ENCODE measurements at regions not wholly inside any gene's neighbourhood (a gene's known extent, or its start where the extent isn't known, plus 50 kb on each side); places are given as distances from the start of the nearest gene placed in this dataset.
"Not testable (repeated sequence)": the region's sequence is repeated elsewhere in the genome, so short reads cannot be mapped to it uniquely, and the experiment has no call there.

GRCh38 chr13:82115391-82115790 is 1766.9 kb downstream of the SLITRK1 start:
- ATAC-seq (replicated peaks), result no peak
- H3K27me3 Mint-ChIP-seq, result no peaks in the 10 kb centered on the region
- peaks cover 8% of the 10 kb centered on the region for H3K9me3 Mint-ChIP-seq
- H3K4me1 Mint-ChIP-seq, result no peaks in the 10 kb centered on the region
- H3K4me3 Mint-ChIP-seq, result no peak overlapping the region
- no peak overlapping the region for H3K27ac Mint-ChIP-seq
- no peaks in the 10 kb centered on the region for H3K36me3 Mint-ChIP-seq (ENCODE audit: low read depth)

GRCh38 chr13:82096256-82096655 is 1755.3 kb upstream of the SPRY2 start:
- H3K36me3 Mint-ChIP-seq (ENCODE audit: low read depth), result no peaks in the 10 kb centered on the region
- no peak for ATAC-seq (replicated peaks)
- peaks cover 4% of the 10 kb centered on the region for H3K9me3 Mint-ChIP-seq
- no peak overlapping the region for H3K27ac Mint-ChIP-seq
- no peaks in the 10 kb centered on the region for H3K4me1 Mint-ChIP-seq
- no peaks in the 10 kb centered on the region for H3K27me3 Mint-ChIP-seq
- no peak overlapping the region for H3K4me3 Mint-ChIP-seq

GRCh38 chr13:82092312-82092711 is 1751.4 kb upstream of the SPRY2 start:
- ATAC-seq (replicated peaks), result no peak
- H3K4me3 Mint-ChIP-seq, result no peak overlapping the region
- H3K27ac Mint-ChIP-seq, result no peak overlapping the region
- H3K9me3 Mint-ChIP-seq, result peaks cover 5% of the 10 kb centered on the region
- H3K27me3 Mint-ChIP-seq, result no peaks in the 10 kb centered on the region
- H3K4me1 Mint-ChIP-seq, result no peaks in the 10 kb centered on the region
- no peaks in the 10 kb centered on the region for H3K36me3 Mint-ChIP-seq (ENCODE audit: low read depth)

- Mint-ChIP-seq H3K27ac (no peak overlapping the region), H3K4me3 (no peak overlapping the region), H3K27me3 (no peaks in the 10 kb centered on the region), H3K36me3 (ENCODE audit: low read depth) (no peaks in the 10 kb centered on the region), H3K4me1 (no peaks in the 10 kb centered on the region), H3K9me3 (peaks cover 3% of the 10 kb centered on the region)
- no peak for ATAC-seq (replicated peaks)
These were observed 1747.9 kb upstream of the SPRY2 start for GRCh38 chr13:82088781-82089180.

- no peak for ATAC-seq (replicated peaks)
- H3K4me1 Mint-ChIP-seq, result no peaks in the 10 kb centered on the region
- peaks cover 8% of the 10 kb centered on the region for H3K9me3 Mint-ChIP-seq
- no peaks in the 10 kb centered on the region for H3K27me3 Mint-ChIP-seq
- H3K4me3 Mint-ChIP-seq, result no peak overlapping the region
- no peaks in the 10 kb centered on the region for H3K36me3 Mint-ChIP-seq (ENCODE audit: low read depth)
- H3K27ac Mint-ChIP-seq, result no peak overlapping the region
These were observed 1735.6 kb upstream of the SPRY2 start for GRCh38 chr13:82076496-82076895.

- peaks cover 8% of the 10 kb centered on the region for H3K9me3 Mint-ChIP-seq
These were observed 1729.5 kb upstream of the SPRY2 start for GRCh38 chr13:82070416-82070815.

GRCh38 chr13:82062772-82063171 is 1721.8 kb upstream of the SPRY2 start:
- Mint-ChIP-seq H3K36me3 (ENCODE audit: low read depth) (no peaks in the 10 kb centered on the region), H3K27ac (no peak overlapping the region), H3K27me3 (no peaks in the 10 kb centered on the region), H3K9me3 (peaks cover 3% of the 10 kb centered on the region), H3K4me1 (no peaks in the 10 kb centered on the region), H3K4me3 (no peak overlapping the region)
- ATAC-seq (replicated peaks), result no peak

More at GRCh38 chr13:82070416-82070815, 1729.5 kb upstream of the SPRY2 start:
- H3K36me3 Mint-ChIP-seq (ENCODE audit: low read depth), result no peaks in the 10 kb centered on the region
- no peaks in the 10 kb centered on the region for H3K4me1 Mint-ChIP-seq
- no peaks in the 10 kb centered on the region for H3K27me3 Mint-ChIP-seq
- H3K27ac Mint-ChIP-seq, result no peak overlapping the region
- ATAC-seq (replicated peaks), result no peak
- no peak overlapping the region for H3K4me3 Mint-ChIP-seq

- Mint-ChIP-seq H3K36me3 (ENCODE audit: low read depth) (no peaks in the 10 kb centered on the region), H3K4me3 (no peak overlapping the region), H3K9me3 (peaks cover 5% of the 10 kb centered on the region), H3K4me1 (no peaks in the 10 kb centered on the region), H3K27me3 (no peaks in the 10 kb centered on the region), H3K27ac (no peak overlapping the region)
- no peak for ATAC-seq (replicated peaks)
These were observed 1717.4 kb upstream of the SPRY2 start for GRCh38 chr13:82058364-82058763.

GRCh38 chr13:82045316-82045715 is 1704.4 kb upstream of the SPRY2 start:
- H3K36me3 Mint-ChIP-seq (ENCODE audit: low read depth); H3K27me3 Mint-ChIP-seq; H3K4me1 Mint-ChIP-seq; H3K27ac Mint-ChIP-seq; H3K4me3 Mint-ChIP-seq; ATAC-seq (replicated peaks); H3K9me3 Mint-ChIP-seq: not testable (repeated sequence)

- no peaks in the 10 kb centered on the region for H3K36me3 Mint-ChIP-seq (ENCODE audit: low read depth)
- no peaks in the 10 kb centered on the region for H3K27me3 Mint-ChIP-seq
- peaks cover 4% of the 10 kb centered on the region for H3K9me3 Mint-ChIP-seq
- H3K4me1 Mint-ChIP-seq, result no peaks in the 10 kb centered on the region
- no peak overlapping the region for H3K4me3 Mint-ChIP-seq
- no peak overlapping the region for H3K27ac Mint-ChIP-seq
- ATAC-seq (replicated peaks), result no peak
These were observed 1695.7 kb upstream of the SPRY2 start for GRCh38 chr13:82036602-82037001.

- ATAC-seq (replicated peaks), result no peak
- Mint-ChIP-seq H3K36me3 (ENCODE audit: low read depth) (no peaks in the 10 kb centered on the region), H3K27ac (no peak overlapping the region), H3K9me3 (peaks cover 9% of the 10 kb centered on the region), H3K4me3 (no peak overlapping the region), H3K27me3 (no peaks in the 10 kb centered on the region), H3K4me1 (no peaks in the 10 kb centered on the region)
These were observed 1670.4 kb upstream of the SPRY2 start for GRCh38 chr13:82011355-82011754.

GRCh38 chr13:82010780-82011179 is 1669.9 kb upstream of the SPRY2 start:
- Mint-ChIP-seq H3K36me3 (ENCODE audit: low read depth) (no peaks in the 10 kb centered on the region), H3K9me3 (peaks cover 11% of the 10 kb centered on the region), H3K4me3 (no peak overlapping the region), H3K27ac (no peak overlapping the region), H3K4me1 (no peaks in the 10 kb centered on the region), H3K27me3 (no peaks in the 10 kb centered on the region)
- no peak for ATAC-seq (replicated peaks)

GRCh38 chr13:82002710-82003109 is 1661.8 kb upstream of the SPRY2 start:
- Mint-ChIP-seq H3K9me3 (peaks cover 9% of the 10 kb centered on the region), H3K27ac (no peak overlapping the region), H3K4me1 (no peaks in the 10 kb centered on the region), H3K4me3 (no peak overlapping the region), H3K36me3 (ENCODE audit: low read depth) (no peaks in the 10 kb centered on the region), H3K27me3 (no peaks in the 10 kb centered on the region)
- no peak for ATAC-seq (replicated peaks)

GRCh38 chr13:81995316-81995715 is 1654.4 kb upstream of the SPRY2 start:
- Mint-ChIP-seq H3K36me3 (ENCODE audit: low read depth) (no peaks in the 10 kb centered on the region), H3K4me3 (no peak overlapping the region), H3K27me3 (no peaks in the 10 kb centered on the region), H3K9me3 (peaks cover 4% of the 10 kb centered on the region), H3K4me1 (no peaks in the 10 kb centered on the region), H3K27ac (no peak overlapping the region)
- no peak for ATAC-seq (replicated peaks)

- no peaks in the 10 kb centered on the region for H3K4me1 Mint-ChIP-seq
- ATAC-seq (replicated peaks), result no peak
- no peaks in the 10 kb centered on the region for H3K36me3 Mint-ChIP-seq (ENCODE audit: low read depth)
- no peaks in the 10 kb centered on the region for H3K27me3 Mint-ChIP-seq
- H3K9me3 Mint-ChIP-seq, result peaks cover 7% of the 10 kb centered on the region
- no peak overlapping the region for H3K27ac Mint-ChIP-seq
- H3K4me3 Mint-ChIP-seq, result no peak overlapping the region
These were observed 1649.7 kb upstream of the SPRY2 start for GRCh38 chr13:81990652-81991051.

GRCh38 chr13:81988567-81988966 is 1647.6 kb upstream of the SPRY2 start:
- no peaks in the 10 kb centered on the region for H3K27me3 Mint-ChIP-seq
- no peak overlapping the region for H3K27ac Mint-ChIP-seq
- H3K4me3 Mint-ChIP-seq, result no peak overlapping the region
- H3K4me1 Mint-ChIP-seq, result no peaks in the 10 kb centered on the region
- no peaks in the 10 kb centered on the region for H3K36me3 Mint-ChIP-seq (ENCODE audit: low read depth)
- H3K9me3 Mint-ChIP-seq, result peaks cover 10% of the 10 kb centered on the region
- ATAC-seq (replicated peaks), result no peak

Data from activated T-helper 17 cell treated with anti-CD3 and anti-CD28 coated beads, Interleukin-2, amount 50 U/mL, for 72 hours (primary cell).